Loucy (cell line): ENCODE measurements at regions not wholly inside any gene's neighbourhood (a gene's known extent, or its start where the extent isn't known, plus 50 kb on each side); places are given as distances from the start of the nearest gene placed in this dataset.

Source experiments
- H2AFZ ChIP-seq: fragments of 200-600 bp; sonication (generic); 2 replicates; pipeline ENCODE4 v1.6.0; 2016; ENCODE audit warnings: antibody characterized with exemption, mild to moderate bottlenecking, low read length, moderate library complexity
- H3F3A ChIP-seq: fragments of 200-600 bp; 2 replicates; pipeline ENCODE4 v1.6.0; 2016; ENCODE audit warnings: antibody characterized with exemption, low read depth, mild to moderate bottlenecking
- H3K27me3 ChIP-seq: fragments of 200-600 bp; sonication (generic); 2 replicates; pipeline ENCODE4 v1.6.1; 2014; ENCODE audit warnings: low read length, mild to moderate bottlenecking; ENCODE audit not compliant: insufficient read depth, poor library complexity, severe bottlenecking
- H3K36me3 ChIP-seq: fragments of 200-600 bp; sonication (generic); 2 replicates; pipeline ENCODE4 v1.6.1; 2016; ENCODE audit warnings: low read length; ENCODE audit not compliant: insufficient read depth
- H3K4me1 ChIP-seq: fragments of 200-600 bp; sonication (generic); 2 replicates; pipeline ENCODE4 v1.5.1; 2014; ENCODE audit warnings: low read length, mild to moderate bottlenecking; ENCODE audit not compliant: insufficient read depth, poor library complexity, severe bottlenecking
- H3K4me2 ChIP-seq: fragments of 200-600 bp; sonication (generic); 2 replicates; pipeline ENCODE4 v1.6.0; 2014; ENCODE audit warnings: antibody characterized with exemption, low read length, low read depth, mild to moderate bottlenecking; ENCODE audit not compliant: poor library complexity, severe bottlenecking
- H3K4me3 ChIP-seq: fragments of 200-600 bp; sonication (generic); 2 replicates; pipeline ENCODE4 v1.5.1; 2014; ENCODE audit warnings: low read length, mild to moderate bottlenecking, mixed read lengths; ENCODE audit not compliant: poor library complexity, severe bottlenecking
- H3K79me2 ChIP-seq: fragments of 200-600 bp; sonication (generic); 2 replicates; pipeline ENCODE4 v1.6.1; 2014; ENCODE audit warnings: low read length; ENCODE audit not compliant: insufficient read depth
- H3K9ac ChIP-seq: fragments of 200-600 bp; sonication (generic); 2 replicates; pipeline ENCODE4 v1.6.0; 2014; ENCODE audit warnings: mild to moderate bottlenecking, low read depth, low read length, moderate library complexity; ENCODE audit not compliant: poor library complexity, severe bottlenecking
- H3K9me2 ChIP-seq: fragments of 200-600 bp; sonication (generic); replicated peaks from 2 replicates; pipeline ENCODE4 v1.6.1; 2016; ENCODE audit warnings: low read depth, low read length, mixed read lengths
- H3K9me3 ChIP-seq: fragments of 200-600 bp; sonication (generic); 2 replicates; pipeline ENCODE4 v1.6.1; 2014; ENCODE audit warnings: mild to moderate bottlenecking, antibody characterized with exemption, low read length, low read depth; ENCODE audit not compliant: insufficient read depth
- H4K20me1 ChIP-seq: fragments of 200-600 bp; sonication (generic); 2 replicates; pipeline ENCODE4 v1.6.0; 2014; ENCODE audit warnings: antibody characterized with exemption, low read length, mild to moderate bottlenecking; ENCODE audit not compliant: insufficient read depth, poor library complexity, severe bottlenecking
- EZH2phosphoT487 ChIP-seq: fragments of 200-600 bp; IDR thresholded peaks from 2 replicates; pipeline ENCODE4 v1.6.1; 2018; ENCODE audit warnings: antibody characterized with exemption, mild to moderate bottlenecking, moderate library complexity, borderline replicate concordance
- TF ChIP-seq, protein P1 (sequence below): fragments of 200-600 bp; sonication (generic); conservative IDR thresholded peaks from 2 replicates; pipeline ENCODE4 v1.5.1; 2014; ENCODE audit warnings: mild to moderate bottlenecking, antibody characterized with exemption, low read length

DNA sequence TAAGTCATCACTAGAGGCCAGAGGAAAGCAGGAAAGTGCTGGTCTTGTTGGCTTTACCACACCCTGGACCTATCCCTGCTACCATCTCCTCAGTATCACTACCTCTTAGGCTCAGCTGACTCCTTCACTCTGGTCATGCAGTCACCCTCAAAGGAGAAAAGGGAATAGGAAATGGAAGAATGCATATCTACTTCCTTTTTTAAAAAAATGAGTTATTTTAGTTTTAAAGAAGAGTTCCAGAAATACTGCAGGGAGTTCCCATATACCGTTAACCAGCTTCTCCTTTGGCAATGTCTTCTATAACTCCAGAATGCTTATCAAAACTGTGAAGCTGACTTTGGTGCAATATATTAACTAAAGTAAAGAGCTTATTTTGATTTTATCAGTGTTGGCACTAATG, 688.6 kb downstream of the DIPK2A start:
- no peak overlapping the region for H2AFZ ChIP-seq
- H3K9me2 ChIP-seq: no peaks in the 10 kb centered on the region
- no peaks in the 10 kb centered on the region for H3K79me2 ChIP-seq
- no peak for TF ChIP-seq EZH2phosphoT487
- TF ChIP-seq, protein P1, sequence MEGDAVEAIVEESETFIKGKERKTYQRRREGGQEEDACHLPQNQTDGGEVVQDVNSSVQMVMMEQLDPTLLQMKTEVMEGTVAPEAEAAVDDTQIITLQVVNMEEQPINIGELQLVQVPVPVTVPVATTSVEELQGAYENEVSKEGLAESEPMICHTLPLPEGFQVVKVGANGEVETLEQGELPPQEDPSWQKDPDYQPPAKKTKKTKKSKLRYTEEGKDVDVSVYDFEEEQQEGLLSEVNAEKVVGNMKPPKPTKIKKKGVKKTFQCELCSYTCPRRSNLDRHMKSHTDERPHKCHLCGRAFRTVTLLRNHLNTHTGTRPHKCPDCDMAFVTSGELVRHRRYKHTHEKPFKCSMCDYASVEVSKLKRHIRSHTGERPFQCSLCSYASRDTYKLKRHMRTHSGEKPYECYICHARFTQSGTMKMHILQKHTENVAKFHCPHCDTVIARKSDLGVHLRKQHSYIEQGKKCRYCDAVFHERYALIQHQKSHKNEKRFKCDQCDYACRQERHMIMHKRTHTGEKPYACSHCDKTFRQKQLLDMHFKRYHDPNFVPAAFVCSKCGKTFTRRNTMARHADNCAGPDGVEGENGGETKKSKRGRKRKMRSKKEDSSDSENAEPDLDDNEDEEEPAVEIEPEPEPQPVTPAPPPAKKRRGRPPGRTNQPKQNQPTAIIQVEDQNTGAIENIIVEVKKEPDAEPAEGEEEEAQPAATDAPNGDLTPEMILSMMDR: no peak
- no peak overlapping the region for H3K9ac ChIP-seq
- no peak overlapping the region for H3K4me2 ChIP-seq
- no peaks in the 10 kb centered on the region for H4K20me1 ChIP-seq
- H3K36me3 ChIP-seq: no peaks in the 10 kb centered on the region
- H3K27me3 ChIP-seq: no peaks in the 10 kb centered on the region
- H3K4me3 ChIP-seq: no peak overlapping the region
- H3F3A ChIP-seq: no peaks in the 10 kb centered on the region
- no peaks in the 10 kb centered on the region for H3K4me1 ChIP-seq
- 0 out of 2 replicates have a peak, but pooled peaks cover under 1% of the 10 kb centered on the region for H3K9me3 ChIP-seq

DNA sequence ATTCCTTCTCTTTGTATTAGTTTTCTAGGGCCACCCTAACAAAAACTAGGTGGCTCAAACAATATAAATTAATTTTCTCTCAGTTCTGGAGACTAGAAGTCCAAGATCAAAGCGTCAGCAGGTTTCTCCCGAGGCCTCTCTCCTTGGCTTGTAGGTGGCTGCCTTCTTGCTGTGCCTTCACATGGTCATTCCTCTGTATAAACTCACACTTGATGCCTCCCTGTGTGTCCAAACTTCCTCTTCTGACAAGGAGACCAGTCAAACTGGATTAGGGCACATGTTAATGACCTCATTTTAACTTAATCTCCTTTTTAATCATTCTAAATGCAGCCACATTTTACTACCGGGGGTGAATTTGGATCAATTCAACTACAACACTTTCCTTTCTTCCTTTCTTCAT, 691.1 kb downstream of the DIPK2A start:
- H3K4me1 ChIP-seq: no peaks in the 10 kb centered on the region
- H3K36me3 ChIP-seq: no peaks in the 10 kb centered on the region
- H4K20me1 ChIP-seq: no peaks in the 10 kb centered on the region
- no peaks in the 10 kb centered on the region for H3K9me2 ChIP-seq
- no peak overlapping the region for H3K4me3 ChIP-seq
- H3K27me3 ChIP-seq: no peaks in the 10 kb centered on the region
- H3F3A ChIP-seq: no peaks in the 10 kb centered on the region
- no peak overlapping the region for H3K9ac ChIP-seq
- H3K79me2 ChIP-seq: no peaks in the 10 kb centered on the region
- H2AFZ ChIP-seq: no peak overlapping the region
- peaks cover 3% of the 10 kb centered on the region; the same call in 1 of the 2 replicates for H3K9me3 ChIP-seq
- no peak overlapping the region for H3K4me2 ChIP-seq
- no peak for TF ChIP-seq EZH2phosphoT487
- TF ChIP-seq, protein P1: no peak

DNA sequence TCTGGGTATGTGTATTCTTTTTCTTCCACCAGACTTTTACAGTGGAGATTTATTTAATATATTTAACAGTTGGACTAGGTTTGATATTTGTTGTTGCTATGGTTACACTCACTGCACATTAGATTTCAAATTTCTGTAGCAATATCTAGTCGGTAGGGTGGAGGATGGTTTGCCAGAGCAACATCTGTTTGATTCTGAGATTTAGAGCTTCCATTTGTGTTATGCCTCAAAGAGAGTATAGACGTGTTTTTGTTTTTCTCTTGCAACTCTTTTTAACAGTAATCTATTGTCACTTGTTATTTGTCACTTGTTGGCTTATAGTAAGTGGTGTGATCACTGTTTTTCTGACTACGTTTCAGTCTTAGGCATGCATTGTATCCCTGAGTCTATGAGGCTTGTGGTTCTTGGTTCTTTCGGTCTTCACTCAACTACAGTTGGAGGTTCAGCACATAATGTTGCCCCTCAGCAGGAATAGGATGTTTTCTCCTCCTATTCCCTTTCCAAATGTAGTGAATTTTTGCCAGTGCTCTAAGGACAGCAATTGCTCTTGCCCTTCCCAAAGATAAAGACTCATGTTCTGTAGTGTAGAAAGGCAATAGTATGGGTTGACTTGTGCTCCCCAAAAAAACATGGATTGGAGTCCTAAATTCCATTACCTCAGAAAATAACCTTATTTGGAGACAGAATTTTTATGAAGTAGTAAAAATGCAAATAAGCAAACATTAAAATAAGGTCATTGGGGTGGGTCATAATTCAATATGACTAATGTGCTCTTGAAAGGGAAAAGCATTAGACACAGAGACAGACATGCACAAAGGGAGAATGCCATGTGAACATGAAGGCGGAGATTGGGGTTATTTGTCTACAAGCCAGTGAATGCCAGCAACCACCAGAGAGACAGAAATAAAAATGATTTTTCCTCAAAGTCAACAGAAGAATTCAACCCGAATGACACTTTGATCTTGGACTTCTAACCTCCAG, 692.1 kb downstream of the DIPK2A start:
- H3F3A ChIP-seq: no peaks in the 10 kb centered on the region
- H3K4me1 ChIP-seq: no peaks in the 10 kb centered on the region
- H2AFZ ChIP-seq: no peak overlapping the region
- H4K20me1 ChIP-seq: no peaks in the 10 kb centered on the region
- H3K9me3 ChIP-seq: peaks cover 3% of the 10 kb centered on the region; the same call in 1 of the 2 replicates
- no peaks in the 10 kb centered on the region for H3K9me2 ChIP-seq
- H3K79me2 ChIP-seq: no peaks in the 10 kb centered on the region
- no peak for TF ChIP-seq EZH2phosphoT487
- TF ChIP-seq, protein P1: no peak
- no peaks in the 10 kb centered on the region for H3K27me3 ChIP-seq
- no peak overlapping the region for H3K4me3 ChIP-seq
- no peak overlapping the region for H3K9ac ChIP-seq
- no peaks in the 10 kb centered on the region for H3K36me3 ChIP-seq
- H3K4me2 ChIP-seq: no peak overlapping the region
